ACHN (cell line): ENCODE measurements at regions not wholly inside any gene's neighbourhood (a gene's known extent, or its start where the extent isn't known, plus 50 kb on each side); places are given as distances from the start of the nearest gene placed in this dataset.

Experiments used
- DNase-seq: peaks from one replicate; pipeline ENCODE4 v3.0.0-alpha.2; 2015
- in situ Hi-C: cut with HindIII; loops from 2 replicates; pipeline ENCODE4 v1.10.0; 2017; ENCODE audit warnings: low sequenced_read_pairs, low pct_ligation_motif_present, low pct_unique_long_range_greater_than_20kb

DNA sequence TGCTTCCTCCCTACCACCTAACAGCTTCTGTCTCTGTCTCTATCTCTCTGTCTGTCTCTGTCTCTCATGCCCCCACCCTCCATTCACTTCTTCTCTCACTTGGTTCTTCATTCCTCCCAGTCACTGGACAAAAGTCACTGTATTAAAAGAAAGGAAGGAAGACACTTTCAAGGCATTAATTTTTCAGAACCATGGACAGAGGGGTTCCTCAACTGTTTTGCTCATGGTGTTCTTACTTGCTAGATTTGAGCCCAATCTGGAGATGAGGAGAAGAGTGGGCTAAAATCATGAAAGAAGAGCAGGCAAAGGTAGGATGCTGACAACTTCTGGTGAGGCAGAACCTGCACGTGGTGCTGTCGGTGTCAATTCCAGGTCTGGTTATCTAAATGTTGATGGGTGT lies 116.7 kb upstream of the LARGE1 start:
- in situ Hi-C loops: no loop called here
- peak; percentile 15 for DNase-seq

DNA sequence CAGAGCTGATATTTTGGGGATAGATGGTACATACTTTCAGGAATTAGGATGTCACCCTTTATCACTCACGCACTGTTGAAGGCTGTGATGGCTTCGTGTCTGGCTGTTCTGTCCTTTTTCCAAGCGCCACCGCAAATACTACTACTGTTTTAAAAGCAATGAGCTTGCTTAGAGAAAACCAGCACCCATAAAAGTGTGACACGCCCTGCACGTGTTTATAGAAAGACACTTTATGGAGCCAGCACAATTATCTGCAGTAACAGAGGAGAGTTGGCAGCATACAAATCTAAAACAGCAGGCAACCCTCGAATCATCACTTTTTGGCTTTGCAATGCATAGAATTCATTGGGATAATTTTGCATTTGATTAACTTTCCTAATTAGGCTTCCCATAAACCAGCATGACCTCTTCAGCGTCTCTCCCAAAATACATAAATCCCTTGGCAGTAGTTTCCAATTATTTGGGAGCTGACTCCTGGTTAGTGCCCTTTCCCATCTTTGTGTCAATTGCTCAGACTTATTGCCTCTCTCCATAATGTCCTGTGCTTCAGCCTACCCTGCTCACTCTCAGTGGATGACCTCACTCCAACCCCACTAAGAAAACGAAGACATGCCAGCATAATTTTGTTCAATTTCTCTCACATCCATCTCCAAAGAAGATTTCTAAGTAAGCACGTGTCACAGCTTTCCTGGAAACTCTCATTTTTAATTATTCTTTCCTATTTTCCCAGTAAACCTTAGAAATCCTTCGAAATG lies 118.7 kb upstream of the LARGE1 start:
- DNase-seq: no peak
- in situ Hi-C loops: no loop called here

DNA sequence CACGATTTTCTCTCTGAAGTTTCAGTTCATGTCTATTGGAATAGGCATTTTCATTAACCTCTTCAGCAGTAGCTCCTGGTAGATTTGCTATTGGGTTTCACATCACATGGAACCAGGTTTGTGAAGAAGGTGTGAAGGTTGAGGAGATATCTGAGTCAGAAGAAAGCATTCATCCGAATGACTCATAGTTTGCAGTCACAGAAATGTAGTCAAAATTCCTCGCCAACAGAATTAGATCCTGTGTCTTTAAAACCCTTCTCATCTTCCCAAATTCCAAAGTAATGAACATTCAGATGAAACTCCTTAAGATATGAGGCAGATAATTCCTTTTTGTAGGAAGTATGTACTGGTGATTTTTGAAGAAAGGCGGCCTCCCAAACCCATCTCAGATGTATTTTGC lies 125.0 kb upstream of the LARGE1 start:
- no peak for DNase-seq
- in situ Hi-C loops: no loop called here

DNA sequence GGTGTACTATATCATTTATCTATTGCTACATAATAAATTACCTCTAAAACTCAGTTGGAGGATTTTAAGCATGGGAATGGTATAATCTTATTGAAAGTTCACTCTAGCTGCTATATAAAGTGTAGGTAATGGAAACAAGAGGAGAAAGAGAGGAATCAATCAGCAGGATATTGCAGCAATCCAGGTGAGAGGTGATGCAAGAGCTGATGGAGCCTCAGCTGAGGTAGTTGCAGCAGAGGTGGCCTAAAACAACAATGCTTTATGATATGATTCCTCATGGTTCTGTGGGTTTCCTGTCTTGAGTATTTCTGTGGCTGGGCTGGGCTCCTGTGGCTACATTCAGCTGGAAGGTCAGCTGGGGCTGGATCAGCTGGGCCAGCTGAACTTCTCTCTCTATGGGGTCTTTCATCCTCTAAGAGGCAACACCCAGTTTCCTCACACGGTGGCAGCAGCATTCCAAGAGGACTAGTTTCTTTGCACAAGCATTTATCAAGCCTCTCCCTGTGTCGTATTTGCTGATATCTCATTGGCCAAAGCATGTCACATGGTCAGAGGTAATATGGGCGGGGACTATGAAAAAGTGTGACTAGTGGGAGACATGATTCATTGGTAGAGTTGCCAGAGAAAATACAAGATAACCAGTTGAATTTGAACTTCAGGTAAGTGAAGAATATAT lies 135.4 kb upstream of the LARGE1 start:
- DNase-seq: peak; percentile 5

DNA sequence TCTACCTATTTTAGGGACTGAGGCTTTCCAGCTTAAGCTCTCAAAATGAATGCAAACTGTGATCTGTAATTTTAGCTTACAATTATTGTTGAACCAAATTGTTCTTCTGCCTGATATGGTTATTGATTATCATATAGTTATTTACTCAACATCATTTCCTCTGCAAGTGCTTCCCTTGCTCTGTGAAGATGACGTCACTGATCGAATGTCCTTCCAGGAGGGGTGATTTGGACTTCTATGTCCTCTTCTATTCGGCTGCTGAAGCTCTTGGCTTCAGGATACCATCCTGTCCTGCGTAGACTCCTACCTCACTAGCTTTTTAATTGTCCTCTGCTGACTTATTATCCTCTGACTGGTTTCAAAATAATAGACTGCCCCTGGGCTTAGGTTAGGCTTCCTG lies 137.4 kb upstream of the LARGE1 start:
- in situ Hi-C loops: no loop called here
- DNase-seq: no peak

More for the DNA sequence above, 135.4 kb upstream of the LARGE1 start:
- in situ Hi-C loops: no loop called here

DNA sequence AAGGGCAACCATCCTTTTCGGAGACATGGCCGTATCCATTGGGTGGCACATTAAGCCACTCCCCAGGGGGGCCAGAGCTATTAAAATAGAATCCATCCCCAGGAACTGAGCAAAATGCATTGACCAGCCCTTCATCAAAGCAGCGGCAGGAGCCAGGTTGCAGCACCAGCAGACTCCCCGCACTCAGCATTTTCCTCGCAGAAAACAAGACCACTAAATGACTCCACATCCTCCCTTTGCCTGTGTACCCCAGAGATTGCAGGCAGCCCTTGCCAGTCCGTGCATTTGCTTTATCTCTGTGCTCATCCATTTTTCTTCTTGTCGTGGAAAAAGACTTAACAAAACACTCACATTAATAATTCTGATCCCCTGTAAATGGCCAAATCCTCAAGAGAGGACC lies 144.4 kb upstream of the LARGE1 start:
- no peak for DNase-seq
- in situ Hi-C loops: no loop called here

DNA sequence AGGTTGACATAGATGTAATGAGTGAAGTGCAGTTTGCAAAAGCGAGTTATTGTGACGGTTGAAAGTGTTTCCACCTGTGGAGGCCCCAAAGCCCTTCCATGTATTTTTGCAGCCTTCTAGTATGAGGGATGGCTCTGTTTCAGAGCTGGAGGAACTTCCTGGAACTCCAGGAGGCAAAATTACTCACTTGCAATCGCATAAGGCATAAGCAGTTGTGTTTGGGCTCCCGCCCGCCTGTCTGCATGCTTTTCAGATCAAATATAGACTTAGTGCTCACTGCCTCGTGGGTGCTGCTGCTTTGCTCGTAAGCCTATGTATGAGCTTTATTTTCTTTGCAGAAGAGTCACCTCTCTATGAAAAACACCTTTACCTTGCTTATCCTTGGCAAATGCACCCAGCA lies 146.8 kb upstream of the LARGE1 start:
- DNase-seq: no peak
- in situ Hi-C loops: no loop called here

DNA sequence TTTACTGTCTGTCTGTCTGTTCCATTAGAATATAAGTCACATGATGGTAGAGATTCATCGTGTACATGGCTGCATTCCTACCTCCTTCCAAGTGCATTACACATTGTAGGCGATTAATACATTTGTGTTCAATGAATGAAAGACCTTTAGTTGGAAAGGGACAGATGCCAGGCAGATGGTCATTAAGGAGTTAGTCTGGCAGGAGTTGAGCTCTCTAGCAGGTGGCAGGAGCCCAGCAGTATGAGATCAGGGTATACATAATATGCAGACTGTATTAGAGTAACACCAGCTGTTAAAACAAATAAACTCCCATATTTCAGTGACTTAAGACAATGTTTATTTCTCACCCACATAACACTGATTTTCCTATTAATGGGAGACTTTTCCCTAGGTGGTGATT lies 147.7 kb upstream of the LARGE1 start:
- no peak for DNase-seq
- in situ Hi-C loops: no loop called here

DNA sequence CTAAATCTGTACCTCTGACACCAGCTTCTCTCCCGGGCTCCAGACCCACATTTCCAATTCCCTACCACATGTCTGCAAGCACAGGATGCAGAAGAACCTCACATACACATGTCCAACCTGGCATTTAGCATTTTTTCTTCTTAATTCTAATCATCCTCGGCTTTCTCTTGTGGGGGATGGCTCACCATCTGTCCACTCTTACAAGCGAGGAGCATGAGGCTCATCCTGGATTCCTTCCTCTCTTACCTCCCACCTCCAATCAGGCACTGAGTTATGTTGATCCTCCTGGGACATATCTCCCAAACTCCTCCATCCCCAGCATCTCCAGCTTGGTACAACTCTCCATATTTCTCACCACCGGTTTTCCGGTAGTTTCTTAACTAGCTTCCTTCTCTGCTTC lies 149.8 kb upstream of the LARGE1 start:
- no peak for DNase-seq

DNA sequence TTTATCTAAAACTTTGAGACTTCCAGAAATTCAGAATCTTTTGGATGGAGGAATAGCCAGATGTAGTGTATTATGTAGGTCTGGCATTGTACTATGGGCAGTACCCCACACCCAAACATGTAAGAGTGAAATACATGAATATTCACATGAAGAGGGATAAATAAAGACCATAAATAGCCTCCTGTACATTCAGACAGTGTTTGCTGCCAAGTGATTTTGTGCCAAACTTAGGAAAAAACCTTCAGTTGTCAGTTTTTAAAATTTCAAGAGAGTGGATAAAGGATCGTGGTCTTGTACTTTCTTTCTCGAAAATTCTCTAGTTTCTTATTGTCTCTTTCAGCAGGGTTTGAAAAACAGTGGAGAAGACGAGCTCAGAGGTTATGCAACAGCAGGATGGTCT lies 150.3 kb upstream of the LARGE1 start:
- in situ Hi-C loops: no loop called here
- DNase-seq: no peak

More for the DNA sequence above, 149.8 kb upstream of the LARGE1 start:
- in situ Hi-C loops: no loop called here

DNA sequence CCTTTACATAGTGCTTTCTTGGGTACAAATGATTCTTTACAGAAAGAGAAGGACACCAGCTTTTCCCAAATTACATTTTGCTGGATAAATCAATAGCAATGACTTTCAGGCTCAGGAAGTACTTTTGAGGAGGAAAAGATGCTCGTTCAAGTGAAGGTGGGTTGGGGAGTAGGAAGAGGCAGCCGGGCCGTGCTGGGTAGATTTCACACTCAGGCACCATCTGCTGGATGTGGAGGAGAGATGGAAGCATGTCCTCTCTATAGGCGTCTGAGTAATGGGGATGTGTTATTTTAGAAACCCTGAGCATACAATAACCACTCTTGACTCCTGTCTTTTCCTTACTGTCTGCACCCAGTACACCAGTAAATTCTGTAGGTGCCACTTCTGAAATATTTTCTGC lies 152.3 kb upstream of the LARGE1 start:
- DNase-seq: no peak
- in situ Hi-C loops: no loop called here

DNA sequence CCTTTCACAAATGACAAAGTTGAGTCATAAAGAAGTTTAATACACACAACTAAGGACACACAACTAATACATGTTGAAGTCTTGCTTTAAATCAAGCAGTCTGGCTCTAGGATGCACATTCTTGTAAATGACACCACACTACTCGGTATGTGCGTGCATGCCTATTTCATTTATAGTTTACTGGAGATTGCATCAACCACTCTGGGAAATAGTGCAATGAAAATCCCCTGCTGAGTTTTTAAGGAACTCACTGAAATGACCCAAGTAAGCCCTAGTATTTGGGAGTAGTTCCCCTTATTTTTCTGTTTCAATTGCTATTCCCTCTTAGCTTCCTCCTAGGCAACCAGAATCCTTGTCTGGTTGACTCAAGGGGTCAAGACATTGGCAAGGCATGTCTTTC lies 160.2 kb upstream of the LARGE1 start:
- in situ Hi-C loops: no loop called here
- no peak for DNase-seq

DNA sequence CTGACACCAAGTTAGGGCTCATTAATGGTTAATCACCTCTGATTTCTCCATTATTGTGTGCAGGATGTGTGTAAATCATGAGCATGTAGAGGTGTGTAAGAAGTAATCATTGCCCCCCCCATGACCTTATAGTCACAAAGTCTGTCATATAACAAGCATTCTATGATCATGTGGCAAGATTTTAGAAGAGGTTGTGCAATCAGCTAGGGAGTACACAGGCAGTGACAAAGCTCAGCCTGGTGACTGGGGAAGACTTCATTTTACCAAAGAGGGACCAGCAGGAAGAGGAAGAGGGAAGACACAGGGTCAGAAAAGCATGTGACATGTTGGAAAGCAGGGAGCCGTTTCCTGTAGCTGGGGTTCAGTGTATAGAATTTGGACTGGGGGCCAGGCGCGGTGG lies 176.5 kb upstream of the LARGE1 start:
- DNase-seq: no peak
- in situ Hi-C loops: no loop called here

DNA sequence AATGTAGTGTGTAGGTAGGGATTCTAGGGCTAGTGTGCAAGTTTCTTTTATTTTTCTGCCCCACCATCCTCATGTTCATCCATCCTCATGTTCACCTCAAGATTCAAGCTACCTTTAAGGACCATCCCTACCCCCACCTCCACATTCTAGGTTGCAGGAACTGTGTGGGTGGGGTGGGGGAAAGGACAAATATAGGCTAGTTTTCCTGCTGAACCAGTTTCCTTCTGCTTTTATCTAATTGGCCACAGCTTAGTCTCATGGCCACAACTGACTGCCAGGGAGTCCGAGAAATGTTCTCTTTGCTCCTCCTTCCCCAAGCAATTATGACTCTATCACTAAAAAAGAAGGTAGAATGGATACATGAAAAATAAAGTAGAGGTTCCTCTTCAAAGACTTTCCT lies 179.0 kb upstream of the LARGE1 start:
- DNase-seq: no peak

DNA sequence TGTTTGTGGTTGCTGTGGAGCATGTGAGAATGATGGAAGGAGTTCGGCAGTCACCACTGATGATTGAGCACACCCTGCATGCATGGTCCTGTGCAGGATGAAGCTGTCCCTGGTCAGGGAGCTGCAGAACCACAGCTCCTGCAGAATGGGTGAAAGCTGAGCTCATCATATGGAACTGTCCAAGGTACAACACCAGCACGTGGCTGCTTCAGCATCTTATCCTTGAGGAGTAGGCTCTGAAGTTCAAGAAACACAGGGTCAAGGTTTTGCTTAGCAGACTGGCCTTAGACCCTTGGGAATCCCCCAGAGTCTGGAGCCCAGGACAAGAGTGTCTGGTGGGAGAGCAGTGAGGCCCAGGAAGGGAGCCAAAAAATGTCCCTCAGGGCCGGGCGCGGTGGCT lies 182.4 kb upstream of the LARGE1 start:
- in situ Hi-C loops: no loop called here
- no peak for DNase-seq

More for the DNA sequence above, 179.0 kb upstream of the LARGE1 start:
- in situ Hi-C loops: no loop called here

DNA sequence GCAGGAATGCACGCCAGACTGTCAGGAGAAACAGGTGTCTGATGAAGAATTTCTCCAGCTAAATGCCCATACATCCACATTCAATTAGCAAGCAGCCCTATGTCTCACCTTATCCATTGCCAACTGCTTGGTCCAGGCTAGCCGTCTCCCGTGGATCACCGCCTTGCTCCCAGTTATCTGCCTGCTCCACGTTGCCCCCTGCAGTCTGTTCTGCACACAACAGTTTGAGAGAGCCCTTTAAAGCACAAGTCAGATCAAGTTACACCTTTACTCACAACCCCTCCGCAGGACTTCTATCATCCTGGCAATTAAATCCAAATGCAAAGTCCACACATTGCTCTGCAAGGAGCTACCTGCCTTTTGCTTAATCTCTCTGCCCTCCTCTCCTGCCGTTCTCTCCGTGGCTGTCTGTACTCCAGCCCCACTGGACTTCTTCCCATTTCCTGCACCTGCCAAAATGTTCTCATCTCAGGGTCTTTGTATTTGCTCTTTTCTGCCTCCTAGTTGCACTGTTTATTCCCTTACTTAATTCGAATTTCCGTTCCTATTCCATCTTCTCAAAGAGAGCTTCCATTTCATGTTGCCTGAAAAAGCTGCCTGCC lies 185.3 kb upstream of the LARGE1 start:
- DNase-seq: peak; percentile 38
- in situ Hi-C loops: no loop called here

DNA sequence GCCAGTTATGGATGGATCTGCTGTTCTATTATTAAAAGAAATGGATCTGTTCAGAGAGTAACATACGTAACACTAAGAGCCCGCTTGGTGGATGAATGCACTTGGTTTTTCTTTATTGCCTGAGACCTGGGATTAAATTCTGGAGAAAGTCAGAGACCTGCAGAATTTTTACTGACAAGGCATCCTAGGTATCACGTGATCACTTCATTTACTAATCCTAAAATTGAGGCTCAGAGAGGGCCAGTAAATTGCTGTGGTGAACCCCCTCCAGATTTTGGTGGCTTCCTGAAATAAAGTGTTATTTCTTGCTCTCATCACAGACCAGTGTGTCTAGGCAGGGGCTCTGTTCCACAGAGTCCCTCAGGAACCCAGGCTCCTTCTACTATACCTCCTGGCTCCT lies 187.9 kb upstream of the LARGE1 start:
- DNase-seq: no peak
- in situ Hi-C loops: no loop called here

DNA sequence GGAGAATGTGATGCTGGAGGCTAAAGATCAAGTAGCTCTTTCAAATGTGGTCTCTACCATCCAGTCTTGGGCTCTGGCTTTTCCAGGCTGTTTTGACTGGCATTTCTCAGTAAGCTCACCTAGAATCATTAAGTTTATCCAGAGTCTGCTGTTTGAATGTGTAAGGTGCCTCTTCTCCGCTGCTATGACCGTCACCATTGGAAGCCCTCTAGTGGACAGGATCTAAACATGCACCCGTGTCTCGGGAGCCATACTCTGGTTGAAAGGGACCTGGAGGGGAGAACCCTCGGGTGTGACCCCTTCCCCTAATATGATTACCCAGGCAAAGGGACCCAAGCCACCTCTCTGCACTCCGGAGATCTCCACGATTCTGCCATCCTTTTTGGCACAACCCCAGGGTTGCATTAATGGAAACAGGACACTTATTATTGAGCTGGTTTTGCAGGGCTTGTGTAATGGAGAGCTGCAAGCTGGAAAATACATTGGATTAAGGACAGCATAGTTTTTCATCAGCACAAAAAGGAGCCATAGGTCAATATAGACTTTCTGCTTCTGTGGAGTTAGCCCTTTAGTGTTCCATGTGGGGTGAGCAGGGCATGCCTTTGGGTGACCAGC lies 191.0 kb upstream of the LARGE1 start:
- in situ Hi-C loops: no loop called here
- DNase-seq: peak; percentile 20

DNA sequence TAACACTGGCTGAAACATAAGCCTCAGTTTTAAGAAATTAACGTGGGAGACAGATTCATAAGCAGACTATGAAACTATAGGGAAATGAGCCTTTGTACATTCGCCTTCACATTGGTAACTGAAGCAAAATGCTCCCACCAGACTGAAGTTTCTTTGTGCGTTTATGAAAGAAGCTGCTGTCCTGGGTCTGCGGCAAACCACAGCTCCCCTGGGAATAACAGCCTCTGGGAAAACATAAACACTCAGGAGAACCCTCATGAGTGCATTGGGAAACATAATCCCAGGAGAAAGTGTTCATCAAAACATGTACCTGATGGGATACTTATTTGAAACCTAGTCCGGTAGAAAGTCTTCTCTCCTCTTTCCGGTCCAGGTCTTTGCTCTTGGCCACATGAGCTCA lies 193.1 kb upstream of the LARGE1 start:
- no peak for DNase-seq
- in situ Hi-C loops: no loop called here
